ENCODE measurements at regions not wholly inside any gene's neighbourhood (a gene's known extent, or its start where the extent isn't known, plus 50 kb on each side); places are given as distances from the start of the nearest gene placed in this dataset.
A peak's percentile ranks its signal among the peaks of the same experiment; 100 is the strongest.

GRCh38 chr1:175862408-175862807 is 119.0 kb upstream of the TNR start:
- no peak for TF ChIP-seq JUND (IDR thresholded peaks at IDR 0.05; ENCODE audit: low read depth)
- DNase-seq (ENCODE audit: low read depth in 1 of 2, low spot score in 1 of 2): no peak
- in situ Hi-C loops (cut with HindIII; ENCODE audit: low pct_unique_long_range_greater_than_20kb, low sequenced_read_pairs): no loop called here

GRCh38 chr1:175861626-175862367 is 118.4 kb upstream of the TNR start:
- DNase-seq (ENCODE audit: low read depth in 1 of 2, low spot score in 1 of 2): no peak
- TF ChIP-seq JUND (IDR thresholded peaks at IDR 0.05; ENCODE audit: low read depth): no peak
- in situ Hi-C loops (cut with HindIII; ENCODE audit: low pct_unique_long_range_greater_than_20kb, low sequenced_read_pairs): no loop called here

GRCh38 chr1:175857756-175858155 is 114.4 kb upstream of the TNR start:
- no peak for DNase-seq (ENCODE audit: low read depth in 1 of 2, low spot score in 1 of 2)
- no peak for TF ChIP-seq JUND (IDR thresholded peaks at IDR 0.05; ENCODE audit: low read depth)
- in situ Hi-C loops (cut with HindIII; ENCODE audit: low pct_unique_long_range_greater_than_20kb, low sequenced_read_pairs): no loop called here

- in situ Hi-C loops (cut with HindIII; ENCODE audit: low pct_unique_long_range_greater_than_20kb, low sequenced_read_pairs): no loop called here
- TF ChIP-seq JUND (IDR thresholded peaks at IDR 0.05; ENCODE audit: low read depth): no peak
- DNase-seq (ENCODE audit: low read depth in 1 of 2, low spot score in 1 of 2): no peak
Measured at GRCh38 chr1:175853681-175854080, 110.3 kb upstream of the TNR start.

GRCh38 chr1:175851749-175852148 is 108.4 kb upstream of the TNR start:
- in situ Hi-C loops (cut with HindIII; ENCODE audit: low pct_unique_long_range_greater_than_20kb, low sequenced_read_pairs): no loop called here
- DNase-seq (ENCODE audit: low read depth in 1 of 2, low spot score in 1 of 2): no peak
- TF ChIP-seq JUND (IDR thresholded peaks at IDR 0.05; ENCODE audit: low read depth): no peak

- DNase-seq (ENCODE audit: low read depth in 1 of 2, low spot score in 1 of 2): no peak
- in situ Hi-C loops (cut with HindIII; ENCODE audit: low pct_unique_long_range_greater_than_20kb, low sequenced_read_pairs): no loop called here
- TF ChIP-seq JUND (IDR thresholded peaks at IDR 0.05; ENCODE audit: low read depth): no peak
Measured at GRCh38 chr1:175848329-175848728, 104.9 kb upstream of the TNR start.

GRCh38 chr1:175845985-175846384 is 102.6 kb upstream of the TNR start:
- in situ Hi-C loops (cut with HindIII; ENCODE audit: low pct_unique_long_range_greater_than_20kb, low sequenced_read_pairs): no loop called here

GRCh38 chr1:175845338-175845737 is 101.9 kb upstream of the TNR start:
- in situ Hi-C loops (cut with HindIII; ENCODE audit: low pct_unique_long_range_greater_than_20kb, low sequenced_read_pairs): no loop called here
- DNase-seq (ENCODE audit: low read depth in 1 of 2, low spot score in 1 of 2): no peak
- no peak for TF ChIP-seq JUND (IDR thresholded peaks at IDR 0.05; ENCODE audit: low read depth)

More at GRCh38 chr1:175845985-175846384, 102.6 kb upstream of the TNR start:
- TF ChIP-seq JUND (IDR thresholded peaks at IDR 0.05; ENCODE audit: low read depth): no peak
- DNase-seq (ENCODE audit: low read depth in 1 of 2, low spot score in 1 of 2): no peak

- TF ChIP-seq JUND (IDR thresholded peaks at IDR 0.05; ENCODE audit: low read depth): no peak
- in situ Hi-C loops (cut with HindIII; ENCODE audit: low pct_unique_long_range_greater_than_20kb, low sequenced_read_pairs): no loop called here
- no peak for DNase-seq (ENCODE audit: low read depth in 1 of 2, low spot score in 1 of 2)
Measured at GRCh38 chr1:175844877-175845276, 101.5 kb upstream of the TNR start.

- in situ Hi-C loops (cut with HindIII; ENCODE audit: low pct_unique_long_range_greater_than_20kb, low sequenced_read_pairs): no loop called here
- TF ChIP-seq JUND (IDR thresholded peaks at IDR 0.05; ENCODE audit: low read depth): no peak
- no peak for DNase-seq (ENCODE audit: low read depth in 1 of 2, low spot score in 1 of 2)
Measured at GRCh38 chr1:175842550-175842949, 99.2 kb upstream of the TNR start.

- no peak for TF ChIP-seq JUND (IDR thresholded peaks at IDR 0.05; ENCODE audit: low read depth)
- DNase-seq (ENCODE audit: low read depth in 1 of 2, low spot score in 1 of 2): no peak
- in situ Hi-C loops (cut with HindIII; ENCODE audit: low pct_unique_long_range_greater_than_20kb, low sequenced_read_pairs): no loop called here
Measured at GRCh38 chr1:175841738-175842187, 98.4 kb upstream of the TNR start.

GRCh38 chr1:175840787-175841186 is 97.4 kb upstream of the TNR start:
- DNase-seq (ENCODE audit: low read depth in 1 of 2, low spot score in 1 of 2): no peak
- in situ Hi-C loops (cut with HindIII; ENCODE audit: low pct_unique_long_range_greater_than_20kb, low sequenced_read_pairs): no loop called here
- no peak for TF ChIP-seq JUND (IDR thresholded peaks at IDR 0.05; ENCODE audit: low read depth)

GRCh38 chr1:175839779-175840669 is 96.6 kb upstream of the TNR start:
- peak in 1 of 2 experiments; percentile 23 for DNase-seq (ENCODE audit: low read depth in 1 of 2, low spot score in 1 of 2)
- TF ChIP-seq JUND (IDR thresholded peaks at IDR 0.05; ENCODE audit: low read depth): no peak
- in situ Hi-C loops (cut with HindIII; ENCODE audit: low pct_unique_long_range_greater_than_20kb, low sequenced_read_pairs): no loop called here

Data from T47D (cell line).